Ectodermal cell (in vitro differentiated cells): ENCODE measurements at regions not wholly inside any gene's neighbourhood (a gene's known extent, or its start where the extent isn't known, plus 50 kb on each side); places are given as distances from the start of the nearest gene placed in this dataset.

Experiments used
- H3K27ac ChIP-seq: 2 replicates; pipeline ENCODE4 v1.7.0; 2013; ENCODE audit warnings: mild to moderate bottlenecking, low read depth, low read length; ENCODE audit not compliant: insufficient read depth, poor library complexity, severe bottlenecking
- H3K27me3 ChIP-seq: 2 replicates; pipeline ENCODE4 v1.7.0; 2013; ENCODE audit warnings: mild to moderate bottlenecking, low read length; ENCODE audit not compliant: insufficient read depth, control insufficient read depth, poor library complexity, severe bottlenecking
- H3K36me3 ChIP-seq: one replicate; pipeline ENCODE4 v1.7.0; 2013; ENCODE audit warnings: low read length; ENCODE audit not compliant: control insufficient read depth, insufficient read depth
- H3K4me1 ChIP-seq: one replicate; pipeline ENCODE4 v1.7.0; 2013; ENCODE audit warnings: low read length; ENCODE audit not compliant: control insufficient read depth, insufficient read depth
- H3K4me3 ChIP-seq: 2 replicates; pipeline ENCODE4 v1.7.0; 2013; ENCODE audit warnings: low read depth, low read length, control low read depth; ENCODE audit not compliant: insufficient read depth
- H3K9me3 ChIP-seq: 2 replicates; pipeline ENCODE4 v1.7.0; 2013; ENCODE audit warnings: mild to moderate bottlenecking, low read length, moderate library complexity; ENCODE audit not compliant: control insufficient read depth
- WGBS, 2 experiments: methylation state at CpG; one replicate each; pipeline ENCODE4 v1.1.7; 2013; ENCODE audit warnings: missing lambda C conversion rate in 2 of 2; 5-methylcytosine and 5-hydroxymethylcytosine counted together

DNA sequence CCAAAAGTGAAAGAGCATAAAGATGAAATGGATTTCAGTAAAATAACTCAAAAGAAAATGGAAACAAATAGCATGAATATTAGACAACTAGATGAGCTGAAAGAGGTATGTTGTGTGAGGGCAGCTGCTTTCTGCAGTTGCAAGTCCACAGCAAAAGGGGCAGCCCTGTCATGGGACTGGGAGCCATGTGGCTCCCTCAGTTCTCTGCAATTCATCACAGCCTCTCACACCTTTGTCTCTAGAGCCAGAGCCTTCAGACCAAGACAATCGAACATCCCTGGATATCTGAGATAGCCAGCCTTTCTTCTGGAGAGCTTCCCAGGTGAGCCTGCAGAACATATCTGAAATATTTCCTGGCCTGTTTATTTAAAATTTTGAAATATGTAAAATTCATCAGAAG is 538.7 kb downstream of the REEP3 start:
- WGBS, 2 experiments: 90 to 94% methylated on average over 1 of the region's 1 CpG

DNA sequence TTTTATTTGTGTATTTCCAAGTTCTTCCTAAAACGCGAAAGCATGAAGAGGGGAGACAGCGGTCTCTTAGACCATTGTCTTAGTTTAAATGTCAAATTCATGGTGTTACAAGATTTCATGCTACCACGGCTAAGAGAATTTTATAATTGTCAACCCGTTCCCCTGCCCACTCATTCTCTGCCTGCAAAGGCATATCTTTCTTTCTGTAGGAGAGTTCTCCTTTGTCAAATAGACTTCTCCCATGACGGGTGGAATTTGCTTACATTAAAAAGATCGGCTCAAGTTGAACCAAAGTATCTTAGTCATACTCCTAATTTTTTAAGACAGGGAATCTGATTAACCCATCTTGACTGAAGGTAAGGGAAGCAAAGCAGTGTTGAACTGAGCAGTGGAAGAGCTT is 539.2 kb downstream of the REEP3 start:
- H3K36me3 ChIP-seq: no peaks in the 10 kb centered on the region
- WGBS, 2 experiments: 97% methylated on average over 7 of the region's 7 CpGs
- H3K4me1 ChIP-seq: no peaks in the 10 kb centered on the region
- H3K9me3 ChIP-seq: no peaks in the 10 kb centered on the region
- no peak overlapping the region for H3K4me3 ChIP-seq
- no peaks in the 10 kb centered on the region for H3K27me3 ChIP-seq
- no peak overlapping the region for H3K27ac ChIP-seq

More for the DNA sequence above, 538.7 kb downstream of the REEP3 start:
- H3K36me3 ChIP-seq: no peaks in the 10 kb centered on the region
- H3K27me3 ChIP-seq: no peaks in the 10 kb centered on the region
- no peaks in the 10 kb centered on the region for H3K4me1 ChIP-seq
- H3K4me3 ChIP-seq: no peak overlapping the region
- no peaks in the 10 kb centered on the region for H3K9me3 ChIP-seq
- no peak overlapping the region for H3K27ac ChIP-seq

DNA sequence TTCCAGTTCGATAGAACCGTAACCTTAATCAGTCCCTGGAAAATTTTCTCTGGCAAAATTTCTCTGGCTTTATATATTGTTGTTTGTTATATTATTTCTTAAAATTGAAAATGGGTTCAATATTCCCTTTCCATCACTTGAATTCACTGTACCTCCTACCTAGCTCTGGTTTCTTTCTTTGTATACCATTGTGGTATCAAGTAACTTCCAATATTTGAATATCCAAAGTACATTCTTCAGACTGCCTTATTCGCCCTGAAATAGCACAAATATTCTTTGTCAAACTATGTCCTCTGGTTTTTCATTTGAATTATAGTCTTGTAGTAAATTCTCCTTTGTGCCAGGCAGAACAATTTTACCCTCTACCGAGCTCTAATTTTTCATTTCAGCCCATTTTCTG is 541.6 kb downstream of the REEP3 start:
- Histone ChIP-seq H3K27ac (no peak overlapping the region), H3K36me3 (no peaks in the 10 kb centered on the region), H3K4me3 (no peak overlapping the region), H3K4me1 (no peaks in the 10 kb centered on the region), H3K27me3 (no peaks in the 10 kb centered on the region), H3K9me3 (no peaks in the 10 kb centered on the region)
- WGBS, 2 experiments: 72 to 100% methylated on average over 1 to 4 of the region's 4 CpGs

DNA sequence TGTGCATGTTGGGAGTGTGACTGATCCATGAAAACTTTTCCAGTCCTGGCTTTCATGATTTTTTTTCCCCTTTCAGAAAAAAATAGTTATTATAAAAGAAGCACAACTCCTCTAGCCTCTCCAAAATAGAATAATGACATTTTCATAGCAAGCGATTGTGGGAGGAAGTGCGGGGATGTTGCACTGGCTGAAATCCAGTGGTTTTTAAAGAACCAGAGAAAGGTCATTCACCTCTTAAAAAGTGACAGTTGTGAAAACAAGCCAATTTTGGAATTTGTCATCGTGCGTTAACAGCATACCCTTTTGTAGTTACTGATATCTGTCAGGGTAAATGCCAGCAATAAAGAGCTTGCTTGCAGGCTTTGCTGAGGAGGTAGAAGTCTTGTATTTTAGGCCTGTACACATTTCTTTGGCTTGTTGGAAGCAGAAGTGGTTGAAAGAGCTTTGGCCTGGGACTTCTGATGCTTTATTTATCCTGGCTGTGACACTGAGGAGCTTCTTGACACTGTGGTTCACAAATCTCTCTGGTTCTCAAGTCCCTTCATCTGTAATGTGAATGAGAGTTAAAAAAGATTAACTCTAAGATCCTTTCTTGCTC is 545.9 kb downstream of the REEP3 start:
- H3K9me3 ChIP-seq: no peaks in the 10 kb centered on the region
- H3K27me3 ChIP-seq: no peaks in the 10 kb centered on the region
- no peak overlapping the region for H3K4me3 ChIP-seq
- H3K4me1 ChIP-seq: no peaks in the 10 kb centered on the region
- no peak overlapping the region for H3K27ac ChIP-seq
- whole genome bisulfite sequencing, 2 experiments: 96 to 99% methylated on average over 4 of the region's 4 CpGs
- H3K36me3 ChIP-seq: no peaks in the 10 kb centered on the region

DNA sequence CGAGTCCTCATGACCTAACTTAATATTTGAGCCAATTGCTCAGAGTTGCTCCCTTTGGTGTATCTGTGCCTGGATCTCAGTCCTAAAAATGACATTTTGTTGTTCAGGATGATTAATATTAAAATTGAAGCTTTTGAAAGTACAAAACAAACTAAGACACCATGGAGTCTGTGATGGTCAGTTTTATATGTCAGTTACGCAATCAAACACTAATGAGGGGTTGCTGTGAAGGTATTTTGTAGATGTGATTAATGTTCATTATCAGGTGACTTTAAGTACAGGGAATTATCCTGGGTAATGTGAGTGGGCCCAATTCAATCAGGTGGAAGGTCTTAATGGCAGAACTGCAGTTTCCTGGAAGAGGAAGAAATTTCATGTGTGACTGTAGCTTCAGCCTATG is 546.7 kb downstream of the REEP3 start:
- WGBS, 2 experiments: 95 to 98% methylated on average over 2 of the region's 2 CpGs
- H3K4me1 ChIP-seq: no peaks in the 10 kb centered on the region

DNA sequence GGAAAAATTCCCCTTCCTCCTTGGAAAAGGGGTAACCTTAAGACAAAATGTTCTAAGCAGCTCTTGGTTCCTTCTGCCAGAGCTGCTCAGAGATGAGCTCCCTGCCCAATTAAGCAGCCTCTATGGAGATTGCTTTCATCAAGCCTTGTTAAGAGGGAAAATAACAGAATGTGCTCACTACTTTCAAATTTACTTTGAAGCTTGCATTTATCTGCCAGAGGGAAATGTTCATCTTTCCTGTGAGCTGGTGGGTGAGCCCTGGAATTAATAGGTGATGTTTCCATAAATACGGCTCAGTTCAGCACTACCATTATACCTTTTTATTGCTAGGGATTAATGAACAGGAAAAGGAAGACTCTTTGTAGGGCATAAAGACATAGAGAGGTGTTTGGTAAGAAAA is 549.0 kb downstream of the REEP3 start:
- 80% methylated on average over 1 of the region's 1 CpG; no CpG with 5 or more reads in 1 of the 2 experiments for WGBS, 2 experiments
- no peaks in the 10 kb centered on the region for H3K36me3 ChIP-seq
- no peaks in the 10 kb centered on the region for H3K9me3 ChIP-seq
- no peak overlapping the region for H3K4me3 ChIP-seq
- no peak overlapping the region for H3K27ac ChIP-seq
- no peaks in the 10 kb centered on the region for H3K27me3 ChIP-seq
- no peaks in the 10 kb centered on the region for H3K4me1 ChIP-seq

More for the DNA sequence above, 546.7 kb downstream of the REEP3 start:
- H3K27me3 ChIP-seq: no peaks in the 10 kb centered on the region
- H3K4me3 ChIP-seq: no peak overlapping the region
- no peak overlapping the region for H3K27ac ChIP-seq
- H3K36me3 ChIP-seq: no peaks in the 10 kb centered on the region
- H3K9me3 ChIP-seq: no peaks in the 10 kb centered on the region

DNA sequence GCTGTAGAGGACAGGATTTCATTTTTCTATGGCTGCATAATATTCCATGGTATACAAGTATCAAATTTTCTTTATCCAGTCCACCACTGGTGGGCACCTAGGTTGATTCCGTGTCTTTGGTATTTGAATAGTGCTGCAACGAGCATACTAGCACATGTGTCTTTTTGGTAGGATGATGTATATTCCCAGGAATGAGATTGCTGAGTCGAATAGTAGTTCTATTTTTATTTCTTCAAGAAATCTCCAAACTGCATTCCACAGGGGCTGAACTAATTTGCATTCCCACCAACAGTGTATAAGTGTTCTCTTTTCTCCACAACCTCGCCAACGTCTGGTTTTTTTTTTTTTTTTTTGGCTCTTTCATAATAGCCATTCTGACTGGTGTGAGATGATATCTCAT is 550.0 kb downstream of the REEP3 start:
- 96 to 100% methylated on average over 5 of the region's 5 CpGs for WGBS, 2 experiments
- Histone ChIP-seq H3K9me3 (no peaks in the 10 kb centered on the region), H3K27me3 (no peaks in the 10 kb centered on the region), H3K36me3 (no peaks in the 10 kb centered on the region), H3K4me1 (no peaks in the 10 kb centered on the region), H3K27ac (no peak overlapping the region), H3K4me3 (no peak overlapping the region)

DNA sequence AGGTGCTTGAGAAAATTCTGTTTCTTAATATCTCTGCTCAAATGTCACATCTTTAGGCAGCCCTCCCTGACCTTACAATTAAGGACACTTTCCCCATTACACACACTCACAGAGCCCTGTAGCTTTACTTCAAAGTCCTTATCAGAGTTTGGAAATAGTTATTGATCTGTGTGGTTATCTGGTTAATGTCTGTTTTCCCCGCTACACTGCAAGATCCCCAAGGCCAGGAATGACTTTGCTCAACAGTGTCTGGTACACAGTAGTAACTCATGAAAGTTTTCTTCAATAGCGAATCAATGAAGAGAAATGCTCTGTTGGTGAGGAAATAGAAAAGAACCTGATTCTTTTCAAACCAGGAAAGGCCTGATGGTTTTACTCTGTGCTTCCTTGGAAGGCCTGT is 554.4 kb downstream of the REEP3 start:
- Histone ChIP-seq H3K4me1 (no peaks in the 10 kb centered on the region), H3K36me3 (no peaks in the 10 kb centered on the region), H3K27ac (no peak overlapping the region), H3K27me3 (no peaks in the 10 kb centered on the region), H3K9me3 (no peaks in the 10 kb centered on the region), H3K4me3 (no peak overlapping the region)
- 94 to 100% methylated on average over 2 of the region's 2 CpGs for WGBS, 2 experiments

DNA sequence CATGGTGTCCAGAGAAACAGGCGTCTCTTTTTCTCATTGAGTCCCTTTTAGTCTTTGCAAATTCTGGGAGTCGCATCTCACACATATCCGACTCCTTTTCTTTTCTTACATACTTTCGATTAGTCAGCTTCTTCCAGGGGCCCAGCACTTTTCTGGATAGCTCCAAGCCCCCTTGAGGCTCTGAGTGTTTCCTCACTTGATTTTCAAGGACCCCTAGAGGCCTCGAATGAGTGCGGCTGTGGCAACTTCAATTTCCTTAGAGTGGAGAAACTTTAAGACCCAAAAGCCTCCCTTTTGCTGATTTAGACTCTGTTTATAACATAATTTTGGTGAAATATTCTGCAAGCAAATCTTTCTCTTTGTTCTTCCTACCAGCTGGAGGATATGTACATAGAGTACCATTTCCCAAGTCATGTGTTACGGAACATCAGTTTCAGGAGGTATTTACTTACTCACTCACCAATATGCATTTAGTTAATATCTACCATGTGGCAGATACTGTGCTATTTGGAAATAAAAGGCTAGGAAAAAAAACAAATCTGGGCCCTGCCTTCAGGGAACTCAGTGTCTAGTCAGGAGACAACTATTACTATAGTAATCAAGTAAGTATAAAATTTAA is 555.2 kb downstream of the REEP3 start:
- 79 to 82% methylated on average over 7 of the region's 7 CpGs for WGBS, 2 experiments
- Histone ChIP-seq H3K36me3 (no peaks in the 10 kb centered on the region), H3K9me3 (no peaks in the 10 kb centered on the region), H3K4me3 (no peak overlapping the region), H3K4me1 (no peaks in the 10 kb centered on the region), H3K27me3 (no peaks in the 10 kb centered on the region), H3K27ac (no peak overlapping the region)

DNA sequence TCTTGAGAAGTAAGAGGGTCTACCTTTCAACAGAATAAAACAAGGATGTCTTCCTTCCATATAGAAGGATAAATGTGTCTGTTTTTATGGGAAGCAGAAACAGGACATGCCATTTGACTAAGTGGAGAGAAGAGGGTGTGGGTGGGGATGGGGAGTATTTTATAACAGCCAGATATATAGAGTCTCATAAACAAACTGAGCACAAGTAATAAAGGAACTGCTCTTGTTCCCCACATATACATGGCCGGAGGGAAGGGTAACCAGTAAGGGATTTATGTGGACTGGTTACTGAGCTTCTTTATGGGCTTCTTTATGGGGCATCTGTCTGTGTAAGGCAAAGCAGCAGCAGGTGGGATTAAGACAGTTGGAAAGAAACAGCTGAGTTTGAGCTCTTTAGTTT is 558.1 kb downstream of the REEP3 start:
- no peak overlapping the region for H3K4me3 ChIP-seq
- 80 to 87% methylated on average over 1 of the region's 1 CpG for WGBS, 2 experiments
- no peaks in the 10 kb centered on the region for H3K36me3 ChIP-seq

More for the DNA sequence above, 558.1 kb downstream of the REEP3 start:
- Histone ChIP-seq H3K27me3 (no peaks in the 10 kb centered on the region), H3K9me3 (no peaks in the 10 kb centered on the region), H3K27ac (no peak overlapping the region), H3K4me1 (no peaks in the 10 kb centered on the region)
